ENCODE measurements at regions not wholly inside any gene's neighbourhood (a gene's known extent, or its start where the extent isn't known, plus 50 kb on each side); places are given as distances from the start of the nearest gene placed in this dataset.

DNA sequence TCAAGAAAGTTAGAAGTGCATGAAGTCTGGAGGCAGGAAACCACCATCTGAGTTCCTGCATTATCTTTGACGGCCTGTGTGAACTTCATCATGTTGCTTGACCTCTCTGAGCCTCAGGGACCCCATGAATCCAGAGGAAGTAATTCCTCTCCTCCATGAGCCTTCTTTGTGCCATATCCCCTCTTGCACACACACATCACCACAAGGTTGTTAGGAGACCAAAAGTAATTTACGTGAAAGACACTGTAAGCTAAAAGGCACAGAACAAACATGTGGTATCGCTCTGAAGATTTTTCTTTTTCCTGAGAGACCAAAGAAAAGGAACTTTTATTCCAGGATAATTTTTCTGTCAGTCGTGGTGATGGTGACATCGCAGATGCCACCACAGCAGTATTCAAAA, 55.9 kb upstream of the BCL6 start:
- Mint-ChIP-seq H3K4me1 (ENCODE audit: low read depth, unreplicated experiment) (peaks cover 2% of the 10 kb centered on the region), H3K27ac (ENCODE audit: unreplicated experiment) (no peak overlapping the region), H3K27me3 (ENCODE audit: unreplicated experiment) (no peaks in the 10 kb centered on the region), H3K36me3 (ENCODE audit: unreplicated experiment) (no peaks in the 10 kb centered on the region), H3K9me3 (ENCODE audit: unreplicated experiment) (no peaks in the 10 kb centered on the region), H3K4me3 (ENCODE audit: unreplicated experiment) (no peak overlapping the region)
- no peak for DNase-seq
- TF ChIP-seq, protein P1, sequence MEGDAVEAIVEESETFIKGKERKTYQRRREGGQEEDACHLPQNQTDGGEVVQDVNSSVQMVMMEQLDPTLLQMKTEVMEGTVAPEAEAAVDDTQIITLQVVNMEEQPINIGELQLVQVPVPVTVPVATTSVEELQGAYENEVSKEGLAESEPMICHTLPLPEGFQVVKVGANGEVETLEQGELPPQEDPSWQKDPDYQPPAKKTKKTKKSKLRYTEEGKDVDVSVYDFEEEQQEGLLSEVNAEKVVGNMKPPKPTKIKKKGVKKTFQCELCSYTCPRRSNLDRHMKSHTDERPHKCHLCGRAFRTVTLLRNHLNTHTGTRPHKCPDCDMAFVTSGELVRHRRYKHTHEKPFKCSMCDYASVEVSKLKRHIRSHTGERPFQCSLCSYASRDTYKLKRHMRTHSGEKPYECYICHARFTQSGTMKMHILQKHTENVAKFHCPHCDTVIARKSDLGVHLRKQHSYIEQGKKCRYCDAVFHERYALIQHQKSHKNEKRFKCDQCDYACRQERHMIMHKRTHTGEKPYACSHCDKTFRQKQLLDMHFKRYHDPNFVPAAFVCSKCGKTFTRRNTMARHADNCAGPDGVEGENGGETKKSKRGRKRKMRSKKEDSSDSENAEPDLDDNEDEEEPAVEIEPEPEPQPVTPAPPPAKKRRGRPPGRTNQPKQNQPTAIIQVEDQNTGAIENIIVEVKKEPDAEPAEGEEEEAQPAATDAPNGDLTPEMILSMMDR (IDR thresholded peaks at IDR 0.05; ENCODE audit: partially characterized antibody, unreplicated experiment), result no peak

- H3K9me3 Mint-ChIP-seq (ENCODE audit: unreplicated experiment), result peaks cover 2% of the 10 kb centered on the region
- H3K4me3 Mint-ChIP-seq (ENCODE audit: unreplicated experiment), result no peak overlapping the region
- H3K4me1 Mint-ChIP-seq (ENCODE audit: low read depth, unreplicated experiment), result peaks cover 2% of the 10 kb centered on the region
- H3K36me3 Mint-ChIP-seq (ENCODE audit: unreplicated experiment), result no peaks in the 10 kb centered on the region
- DNase-seq, result no peak
- TF ChIP-seq, protein P1 (IDR thresholded peaks at IDR 0.05; ENCODE audit: partially characterized antibody, unreplicated experiment), result no peak
- H3K27ac Mint-ChIP-seq (ENCODE audit: unreplicated experiment), result no peak overlapping the region
- peaks cover 2% of the 10 kb centered on the region for H3K27me3 Mint-ChIP-seq (ENCODE audit: unreplicated experiment)
Observed at GRCh38 chr3:187802203-187802927, 57.1 kb upstream of the BCL6 start.

GRCh38 chr3:187802928-187803259, 57.6 kb upstream of the BCL6 start:
- Mint-ChIP-seq H3K27ac (ENCODE audit: unreplicated experiment) (no peak overlapping the region), H3K4me1 (ENCODE audit: low read depth, unreplicated experiment) (peaks cover 2% of the 10 kb centered on the region), H3K9me3 (ENCODE audit: unreplicated experiment) (peaks cover 2% of the 10 kb centered on the region), H3K4me3 (ENCODE audit: unreplicated experiment) (no peak overlapping the region), H3K27me3 (ENCODE audit: unreplicated experiment) (peaks cover 2% of the 10 kb centered on the region), H3K36me3 (ENCODE audit: unreplicated experiment) (no peaks in the 10 kb centered on the region)
- TF ChIP-seq, protein P1 (IDR thresholded peaks at IDR 0.05; ENCODE audit: partially characterized antibody, unreplicated experiment), result no peak
- DNase-seq, result no peak

GRCh38 chr3:187804120-187804744, 59.0 kb upstream of the BCL6 start:
- no peak overlapping the region for H3K27ac Mint-ChIP-seq (ENCODE audit: unreplicated experiment)

DNA sequence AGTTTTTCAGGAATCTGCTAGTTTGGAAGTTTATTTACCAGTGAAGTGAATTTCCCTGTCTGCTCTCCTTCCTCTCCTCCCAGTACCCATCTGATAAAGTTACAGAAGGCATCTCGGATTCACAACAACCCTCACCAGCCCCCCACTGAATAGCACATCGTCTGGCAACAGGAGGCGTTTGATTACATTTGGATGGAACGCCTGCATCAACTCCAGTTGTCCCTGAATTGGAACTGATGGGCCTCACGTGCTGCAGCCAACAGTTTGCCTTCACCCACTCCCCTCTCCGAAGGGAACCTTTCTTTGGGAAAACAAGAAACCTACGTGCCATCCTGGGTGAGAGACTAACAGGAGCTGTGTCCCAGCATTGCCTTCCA, 59.5 kb upstream of the BCL6 start:
- DNase-seq, result no peak
- Mint-ChIP-seq H3K9me3 (ENCODE audit: unreplicated experiment) (peaks cover 2% of the 10 kb centered on the region), H3K4me3 (ENCODE audit: unreplicated experiment) (no peak overlapping the region), H3K27ac (ENCODE audit: unreplicated experiment) (no peak overlapping the region), H3K27me3 (ENCODE audit: unreplicated experiment) (peaks cover 2% of the 10 kb centered on the region), H3K36me3 (ENCODE audit: unreplicated experiment) (no peaks in the 10 kb centered on the region), H3K4me1 (ENCODE audit: low read depth, unreplicated experiment) (peaks cover 7% of the 10 kb centered on the region)
- TF ChIP-seq, protein P1 (IDR thresholded peaks at IDR 0.05; ENCODE audit: partially characterized antibody, unreplicated experiment), result no peak

More at GRCh38 chr3:187804120-187804744, 59.0 kb upstream of the BCL6 start:
- Mint-ChIP-seq H3K4me3 (ENCODE audit: unreplicated experiment) (no peak overlapping the region), H3K9me3 (ENCODE audit: unreplicated experiment) (peaks cover 2% of the 10 kb centered on the region), H3K4me1 (ENCODE audit: low read depth, unreplicated experiment) (peaks cover 7% of the 10 kb centered on the region), H3K36me3 (ENCODE audit: unreplicated experiment) (no peaks in the 10 kb centered on the region), H3K27me3 (ENCODE audit: unreplicated experiment) (peaks cover 2% of the 10 kb centered on the region)
- TF ChIP-seq, protein P1 (IDR thresholded peaks at IDR 0.05; ENCODE audit: partially characterized antibody, unreplicated experiment), result no peak
- DNase-seq, result no peak

All from glutamatergic neuron (in vitro differentiated cells).